GM18951 (cell line): ENCODE measurements at regions not wholly inside any gene's neighbourhood (a gene's known extent, or its start where the extent isn't known, plus 50 kb on each side); places are given as distances from the start of the nearest gene placed in this dataset.

Experiments
- POLR2A ChIP-seq: IDR thresholded peaks from 4 replicates; pipeline ENCODE4 v1.6.1; 2011; ENCODE audit warnings: mild to moderate bottlenecking; ENCODE audit not compliant: insufficient read length, insufficient read depth; ENCODE audit errors: extremely low read depth
- in situ Hi-C: fragments of 300-500 bp; cut with MboI; formaldehyde crosslinking; loops from one replicate; pipeline ENCODE4 v1.12.0; 2022; ENCODE audit warnings: low sequenced_read_pairs, mixed read lengths, inconsistent platforms; ENCODE audit not compliant: unreplicated experiment

- TF ChIP-seq POLR2A = no peak
Measured at GRCh38 chr13:33891196-33891742, 73.3 kb downstream of the RFC3 start.

GRCh38 chr13:33893559-33893958 is 75.6 kb downstream of the RFC3 start:
- TF ChIP-seq POLR2A = no peak
- in situ Hi-C loops = no loop called here

More at GRCh38 chr13:33891196-33891742, 73.3 kb downstream of the RFC3 start:
- in situ Hi-C loops = no loop called here

GRCh38 chr13:33904431-33904830 is 86.5 kb downstream of the RFC3 start:
- TF ChIP-seq POLR2A = no peak
- in situ Hi-C loops = no loop called here

GRCh38 chr13:33908116-33908515 is 90.2 kb downstream of the RFC3 start:
- TF ChIP-seq POLR2A = no peak
- in situ Hi-C loops = no loop called here

- no peak for TF ChIP-seq POLR2A
- in situ Hi-C loops = no loop called here
Measured at GRCh38 chr13:33910255-33910654, 92.3 kb downstream of the RFC3 start.

GRCh38 chr13:33911521-33911920 is 93.6 kb downstream of the RFC3 start:
- no peak for TF ChIP-seq POLR2A
- in situ Hi-C loops = no loop called here

GRCh38 chr13:33913829-33914228 is 95.9 kb downstream of the RFC3 start:
- TF ChIP-seq POLR2A = no peak
- in situ Hi-C loops = no loop called here

GRCh38 chr13:33917190-33917589 is 99.2 kb downstream of the RFC3 start:
- TF ChIP-seq POLR2A = no peak
- in situ Hi-C loops = no loop called here

- in situ Hi-C loops = no loop called here
- no peak for TF ChIP-seq POLR2A
Measured at GRCh38 chr13:33918199-33918932, 100.4 kb downstream of the RFC3 start.

GRCh38 chr13:33919120-33919519 is 101.2 kb downstream of the RFC3 start:
- TF ChIP-seq POLR2A = no peak
- in situ Hi-C loops = no loop called here

GRCh38 chr13:33925563-33925962 is 107.6 kb downstream of the RFC3 start:
- in situ Hi-C loops = no loop called here
- no peak for TF ChIP-seq POLR2A

GRCh38 chr13:33927315-33927714 is 109.4 kb downstream of the RFC3 start:
- in situ Hi-C loops = no loop called here
- no peak for TF ChIP-seq POLR2A

GRCh38 chr13:33931397-33932311 is 113.7 kb downstream of the RFC3 start:
- in situ Hi-C loops = loop anchor here (10.0 kb wide), 1 partner anchor 1223 kb away; no protein-coding TSS in a partner anchor
- no peak for TF ChIP-seq POLR2A
